ENCODE measurements at regions not wholly inside any gene's neighbourhood (a gene's known extent, or its start where the extent isn't known, plus 50 kb on each side); places are given as distances from the start of the nearest gene placed in this dataset.

DNA sequence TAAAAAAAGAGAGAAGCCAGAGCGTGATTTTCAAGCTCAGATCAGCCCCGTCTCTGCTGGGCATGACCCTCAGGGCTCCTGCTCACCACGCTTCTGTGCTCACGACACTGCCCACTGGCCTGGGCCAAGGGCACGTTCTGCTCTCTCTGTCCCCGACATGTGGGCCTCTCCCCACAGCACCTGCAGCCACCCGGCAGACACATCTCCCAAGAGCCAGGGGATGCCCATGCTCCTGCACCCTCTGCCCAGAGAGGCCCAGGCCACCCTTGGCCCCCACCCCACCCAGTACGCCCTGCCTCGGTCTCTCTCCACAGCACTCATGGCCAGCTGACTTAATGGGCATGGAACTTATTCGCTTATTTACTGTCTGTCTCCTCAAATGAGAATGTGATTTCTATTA, 175.4 kb upstream of the RNF32 start:
- TF ChIP-seq, protein P1, sequence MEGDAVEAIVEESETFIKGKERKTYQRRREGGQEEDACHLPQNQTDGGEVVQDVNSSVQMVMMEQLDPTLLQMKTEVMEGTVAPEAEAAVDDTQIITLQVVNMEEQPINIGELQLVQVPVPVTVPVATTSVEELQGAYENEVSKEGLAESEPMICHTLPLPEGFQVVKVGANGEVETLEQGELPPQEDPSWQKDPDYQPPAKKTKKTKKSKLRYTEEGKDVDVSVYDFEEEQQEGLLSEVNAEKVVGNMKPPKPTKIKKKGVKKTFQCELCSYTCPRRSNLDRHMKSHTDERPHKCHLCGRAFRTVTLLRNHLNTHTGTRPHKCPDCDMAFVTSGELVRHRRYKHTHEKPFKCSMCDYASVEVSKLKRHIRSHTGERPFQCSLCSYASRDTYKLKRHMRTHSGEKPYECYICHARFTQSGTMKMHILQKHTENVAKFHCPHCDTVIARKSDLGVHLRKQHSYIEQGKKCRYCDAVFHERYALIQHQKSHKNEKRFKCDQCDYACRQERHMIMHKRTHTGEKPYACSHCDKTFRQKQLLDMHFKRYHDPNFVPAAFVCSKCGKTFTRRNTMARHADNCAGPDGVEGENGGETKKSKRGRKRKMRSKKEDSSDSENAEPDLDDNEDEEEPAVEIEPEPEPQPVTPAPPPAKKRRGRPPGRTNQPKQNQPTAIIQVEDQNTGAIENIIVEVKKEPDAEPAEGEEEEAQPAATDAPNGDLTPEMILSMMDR (conservative IDR thresholded peaks at IDR 0.05 in 1 of 2, IDR thresholded peaks at IDR 0.05 in 1 of 2; ENCODE audit: extremely low read depth in 1 of 2, insufficient read depth in 1 of 2, low read depth in 1 of 2, low read length in 2 of 2): no peak
- no peak for TF ChIP-seq EZH2 (IDR thresholded peaks at IDR 0.05; ENCODE audit: borderline replicate concordance, low read length)

Data from mammary epithelial cell (primary cell).